NCI-H1694 (cell line): ENCODE measurements at regions not wholly inside any gene's neighbourhood (a gene's known extent, or its start where the extent isn't known, plus 50 kb on each side); places are given as distances from the start of the nearest gene placed in this dataset.

Experiments
- DNase-seq: peaks from one replicate; lab custom pipeline; 2025; lab: John Stamatoyannopoulos, UW

GRCh38 chr18:51649796-51650195 lies 452.3 kb upstream of the MEX3C start:
- DNase-seq: no peak

GRCh38 chr18:51651761-51652160 lies 454.3 kb upstream of the MEX3C start:
- no peak for DNase-seq

- no peak for DNase-seq
Measured at GRCh38 chr18:51653507-51654213, 456.2 kb upstream of the MEX3C start.

- DNase-seq: no peak
Measured at GRCh38 chr18:51654488-51655326, 457.2 kb upstream of the MEX3C start.

GRCh38 chr18:51655327-51655698 lies 457.8 kb upstream of the MEX3C start:
- DNase-seq: no peak

GRCh38 chr18:51656249-51656648 lies 458.8 kb upstream of the MEX3C start:
- no peak for DNase-seq

GRCh38 chr18:51658436-51658835 lies 461.0 kb upstream of the MEX3C start:
- no peak for DNase-seq

- DNase-seq: no peak
Measured at GRCh38 chr18:51659781-51660180, 462.3 kb upstream of the MEX3C start.

- DNase-seq: no peak
Measured at GRCh38 chr18:51660188-51660715, 462.8 kb upstream of the MEX3C start.

- no peak for DNase-seq
Measured at GRCh38 chr18:51664236-51664635, 466.8 kb upstream of the MEX3C start.

- peak; percentile 61 for DNase-seq
Measured at GRCh38 chr18:51666763-51667191, 469.3 kb upstream of the MEX3C start.

- peak; percentile 91 for DNase-seq
Measured at GRCh38 chr18:51668101-51668500, 470.6 kb upstream of the MEX3C start.

GRCh38 chr18:51668607-51669006 lies 471.1 kb upstream of the MEX3C start:
- DNase-seq: no peak

- DNase-seq: no peak
Measured at GRCh38 chr18:51686590-51686989, 489.1 kb upstream of the MEX3C start.

- DNase-seq: no peak
Measured at GRCh38 chr18:51687845-51688585, 490.5 kb upstream of the MEX3C start.

GRCh38 chr18:51692612-51693011 lies 495.1 kb upstream of the MEX3C start:
- no peak for DNase-seq

GRCh38 chr18:51711298-51711889 lies 513.9 kb upstream of the MEX3C start:
- no peak for DNase-seq

- DNase-seq: no peak
Measured at GRCh38 chr18:51712821-51713220, 515.3 kb upstream of the MEX3C start.

GRCh38 chr18:51716277-51716676 lies 518.8 kb upstream of the MEX3C start:
- no peak for DNase-seq

- no peak for DNase-seq
Measured at GRCh38 chr18:51721388-51721787, 523.9 kb upstream of the MEX3C start.

GRCh38 chr18:51721996-51722395 lies 524.5 kb upstream of the MEX3C start:
- no peak for DNase-seq
